ENCODE measurements at regions not wholly inside any gene's neighbourhood (a gene's known extent, or its start where the extent isn't known, plus 50 kb on each side); places are given as distances from the start of the nearest gene placed in this dataset.
"Not testable (repeated sequence)": the region's sequence is repeated elsewhere in the genome, so short reads cannot be mapped to it uniquely, and the experiment has no call there.

GRCh38 chr2:13389172-13389571 lies 672.4 kb downstream of the TRIB2 start:
- TF ChIP-seq CTCF (IDR thresholded peaks at IDR 0.05; ENCODE audit: low read length); EZH2phosphoT487 (IDR thresholded peaks at IDR 0.05; ENCODE audit: low read length); EZH2 (optimal IDR thresholded peaks at IDR 0.05; ENCODE audit: low read depth, low read length): not testable (repeated sequence)
